ENCODE measurements at regions not wholly inside any gene's neighbourhood (a gene's known extent, or its start where the extent isn't known, plus 50 kb on each side); places are given as distances from the start of the nearest gene placed in this dataset.

- ATAC-seq (peak; percentile 64), DNase-seq (peak in 1 of 2 donors; percentile 24)
- intact Hi-C loops (cut with DNase I, micrococcal nuclease), result no loop called here
These were observed 59.9 kb upstream of the REG3A start for GRCh38 chr2:79219383-79219988.

DNA sequence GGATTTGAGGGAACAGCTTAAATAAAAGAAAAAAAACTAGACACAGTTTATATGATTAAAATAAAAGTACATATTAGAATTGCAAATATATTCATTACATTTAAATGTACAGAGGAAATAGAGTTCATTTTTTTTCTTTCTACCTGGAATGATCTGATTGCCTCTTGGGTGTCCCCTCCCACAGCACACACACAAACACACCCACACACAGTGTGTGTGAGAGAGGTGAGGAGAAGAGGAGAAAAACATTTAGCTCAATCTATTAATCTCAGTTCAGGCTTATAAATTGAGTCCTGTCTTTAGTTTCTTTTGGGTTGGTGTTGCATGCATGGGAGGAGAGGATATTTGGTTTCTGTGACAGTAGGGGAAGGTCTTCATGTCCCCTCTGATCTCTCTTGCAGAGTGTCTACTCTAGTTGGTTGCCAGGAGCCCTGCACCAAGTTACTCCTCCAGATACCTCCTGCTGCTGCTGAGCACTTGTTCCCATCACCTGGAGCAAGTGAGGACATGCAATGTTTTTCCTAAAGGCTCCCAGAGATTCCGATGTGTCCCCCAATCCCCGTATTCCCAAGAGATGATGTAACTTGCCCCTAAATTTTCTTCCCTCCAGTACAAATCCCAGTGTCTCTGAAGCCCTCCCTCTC lies 50.8 kb upstream of the REG3A start:
- ATAC-seq (no peak), DNase-seq (no peak)
- intact Hi-C loops (cut with DNase I, micrococcal nuclease), result no loop called here

All from left colon (tissue), 2 donors.